ENCODE measurements at regions not wholly inside any gene's neighbourhood (a gene's known extent, or its start where the extent isn't known, plus 50 kb on each side); places are given as distances from the start of the nearest gene placed in this dataset.
"Not testable (repeated sequence)": the region's sequence is repeated elsewhere in the genome, so short reads cannot be mapped to it uniquely, and the experiment has no call there.

GRCh38 chr3:10707400-10708215, 108.4 kb upstream of the SLC6A11 start:
- DNase-seq: no peak

DNA sequence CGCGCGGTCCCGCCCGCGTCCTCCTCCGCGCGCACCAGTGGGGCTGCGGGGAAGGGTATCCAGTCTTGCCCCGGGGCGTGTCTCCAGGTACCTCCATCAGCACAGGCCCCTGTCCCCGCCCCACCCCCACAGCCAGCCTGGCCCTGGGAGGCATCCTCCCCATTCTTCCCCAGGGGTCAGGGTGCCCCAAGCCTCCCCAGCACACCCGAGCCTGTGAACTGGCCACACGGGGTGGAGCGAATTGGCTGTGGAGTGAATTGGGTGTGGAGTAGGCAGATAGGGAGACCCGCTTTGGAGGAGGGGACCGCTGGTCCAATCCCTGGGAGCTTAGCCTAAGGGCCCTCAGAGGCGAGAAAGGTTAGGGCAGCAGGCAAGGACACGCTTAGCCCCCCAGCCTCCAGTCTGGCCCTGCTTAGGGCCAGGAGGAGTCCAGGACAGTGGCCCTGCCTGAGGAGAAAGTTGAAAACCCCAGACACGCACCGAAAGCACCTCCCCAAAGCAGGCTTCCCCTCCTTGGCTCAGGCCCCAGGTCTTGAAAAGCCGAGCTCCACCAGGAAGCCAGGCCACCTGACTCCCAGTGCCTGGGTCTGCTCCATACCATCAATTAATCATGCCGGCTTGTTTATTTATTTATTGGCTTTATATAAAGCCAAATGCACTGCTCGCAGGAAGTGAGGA, 107.7 kb upstream of the SLC6A11 start:
- no peak for DNase-seq

- no peak for DNase-seq
Measured at GRCh38 chr3:10709110-10709781, 106.8 kb upstream of the SLC6A11 start.

DNA sequence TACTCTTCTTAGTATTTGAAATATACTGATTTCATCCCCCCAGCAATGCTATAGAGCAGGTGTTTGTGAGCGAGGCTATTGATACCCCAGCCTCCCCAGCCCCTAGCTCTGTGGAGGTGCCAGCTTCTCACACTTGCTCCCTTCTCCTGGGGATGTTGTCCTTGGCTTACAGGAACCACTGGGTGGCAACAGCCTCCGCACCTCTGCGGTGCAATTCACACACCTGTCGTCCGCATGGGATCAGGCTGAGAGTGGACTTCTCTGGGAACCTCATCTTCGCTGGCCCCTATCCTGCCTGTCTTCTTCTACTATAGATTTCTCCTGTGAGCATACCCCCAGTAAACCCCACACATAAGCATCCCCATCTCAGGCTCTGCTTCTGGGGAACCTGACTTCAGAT, 103.9 kb upstream of the SLC6A11 start:
- no peak for DNase-seq

- no peak for DNase-seq
Measured at GRCh38 chr3:10713656-10714055, 102.4 kb upstream of the SLC6A11 start.

DNA sequence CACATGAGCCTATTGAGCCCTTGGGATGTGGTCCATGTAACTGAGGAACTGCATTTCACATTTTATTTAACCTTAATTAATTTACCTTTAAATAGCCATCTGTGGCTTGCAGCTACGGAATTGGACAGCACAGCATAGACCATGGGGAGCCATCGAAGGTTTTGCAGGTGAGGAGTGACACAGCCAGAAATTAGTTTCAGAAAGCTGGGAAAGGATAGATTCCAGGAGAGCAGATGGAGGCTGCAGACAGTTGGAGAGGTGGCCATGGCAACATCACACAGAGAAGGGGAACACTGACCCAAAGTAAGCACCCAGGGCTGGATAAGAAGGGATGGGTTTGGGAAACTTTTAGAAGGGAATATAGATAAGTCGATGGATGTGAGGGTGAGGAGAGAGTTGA, 100.1 kb upstream of the SLC6A11 start:
- DNase-seq: no peak

DNA sequence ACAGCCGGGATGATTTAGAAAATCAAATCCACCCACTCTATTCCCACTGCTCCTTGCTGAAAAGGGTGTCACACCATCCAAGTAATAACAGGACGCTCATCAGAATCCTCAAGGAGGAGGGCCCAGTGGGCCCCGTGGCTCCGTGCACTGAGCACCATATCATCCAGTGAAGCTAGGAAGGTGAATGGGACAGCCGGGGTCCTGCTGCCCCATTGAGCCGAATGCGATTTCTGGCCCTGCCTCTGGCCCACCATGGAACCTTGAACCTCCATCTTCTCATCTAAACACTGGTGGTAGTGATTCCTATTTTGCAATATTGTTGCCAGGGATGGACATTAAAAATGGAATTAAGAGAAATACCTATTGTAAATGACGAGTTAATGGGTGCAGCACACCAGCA, 99.1 kb upstream of the SLC6A11 start:
- DNase-seq: no peak

DNA sequence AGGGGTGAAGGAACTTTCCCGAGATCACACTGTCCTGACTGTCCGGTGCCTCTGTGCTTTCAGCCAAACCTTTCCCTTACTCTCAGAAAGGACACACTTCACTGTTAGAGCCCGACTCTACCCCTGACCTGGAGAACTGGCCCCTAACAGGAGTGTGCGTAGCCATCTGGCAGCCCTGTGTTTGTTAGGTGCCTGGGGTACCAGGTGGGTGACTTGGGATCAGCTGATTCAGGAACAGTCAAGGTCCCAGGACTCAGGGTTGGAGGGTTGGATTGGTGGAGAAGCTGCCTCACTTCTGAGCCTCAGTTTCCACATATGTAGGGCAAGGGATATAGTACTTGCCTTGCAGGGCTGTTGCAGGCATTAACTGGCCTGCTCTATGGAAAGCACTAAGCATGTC, 98.3 kb upstream of the SLC6A11 start:
- no peak for DNase-seq

DNA sequence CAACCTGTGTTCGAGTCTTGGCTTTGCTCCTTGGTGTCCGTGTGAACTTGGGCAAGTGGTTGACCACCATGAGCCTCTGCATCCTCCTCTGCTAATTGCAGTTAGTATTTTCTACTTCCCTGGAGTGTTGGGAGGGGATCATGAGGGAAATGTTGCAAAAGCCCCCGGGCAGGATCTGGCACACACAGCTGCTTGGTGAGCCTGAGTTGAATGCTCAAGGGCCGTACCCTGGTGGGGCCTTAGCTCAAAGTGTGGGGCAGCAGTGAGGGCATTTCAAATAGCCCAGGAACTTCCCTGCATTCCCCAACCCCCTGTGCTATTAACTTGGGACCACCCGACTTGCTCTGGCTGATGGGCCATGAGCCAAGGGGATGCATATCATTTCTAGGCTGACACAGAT, 94.9 kb upstream of the SLC6A11 start:
- no peak for DNase-seq

GRCh38 chr3:10722911-10723310, 93.1 kb upstream of the SLC6A11 start:
- DNase-seq: no peak

GRCh38 chr3:10723991-10724390, 92.0 kb upstream of the SLC6A11 start:
- DNase-seq: no peak

DNA sequence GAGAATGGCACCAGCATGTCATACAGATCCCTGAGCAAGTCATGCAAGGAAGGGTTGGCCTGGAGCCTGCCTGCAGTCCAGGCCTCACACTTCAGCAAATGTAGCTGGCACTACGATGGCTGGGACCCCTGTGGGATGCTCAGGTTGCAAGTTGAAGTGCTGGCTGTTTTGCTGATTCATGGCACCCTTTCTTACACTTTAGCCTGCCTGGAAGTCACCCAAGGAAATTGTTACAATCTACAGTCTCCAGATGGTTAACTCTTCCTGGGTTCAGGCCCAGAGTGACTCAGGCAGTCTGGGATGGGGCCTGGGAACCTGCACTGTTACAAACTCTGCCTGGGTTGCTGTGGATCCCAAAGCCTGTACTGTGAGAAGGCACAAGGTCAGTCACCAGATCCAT, 91.0 kb upstream of the SLC6A11 start:
- DNase-seq: no peak

- DNase-seq: no peak
Measured at GRCh38 chr3:10725846-10726245, 90.2 kb upstream of the SLC6A11 start.

GRCh38 chr3:10726787-10727186, 89.2 kb upstream of the SLC6A11 start:
- DNase-seq: no peak

- DNase-seq: no peak
Measured at GRCh38 chr3:10729439-10729838, 86.6 kb upstream of the SLC6A11 start.

DNA sequence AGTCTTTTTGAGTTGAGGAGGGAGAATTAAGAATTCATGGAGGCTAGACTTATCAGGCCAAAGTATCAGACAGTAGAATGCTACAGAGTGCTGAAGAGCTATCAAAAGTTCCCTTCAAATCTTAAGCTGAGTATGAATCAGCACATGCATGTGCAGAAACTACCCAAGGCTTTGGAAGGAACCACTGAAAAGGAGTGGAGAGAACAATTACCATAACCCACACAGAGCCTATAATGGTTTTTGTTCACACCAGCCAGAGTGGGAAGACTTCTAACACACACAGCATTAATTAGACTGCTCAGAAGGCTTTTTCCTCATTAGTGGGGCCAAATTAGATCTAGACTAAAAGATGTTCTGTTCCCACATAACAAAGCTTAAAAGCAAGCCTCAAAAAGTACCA, 83.7 kb upstream of the SLC6A11 start:
- no peak for DNase-seq

- no peak for DNase-seq
Measured at GRCh38 chr3:10733297-10733696, 82.7 kb upstream of the SLC6A11 start.

- not testable (repeated sequence) for DNase-seq
Measured at GRCh38 chr3:10736444-10736843, 79.6 kb upstream of the SLC6A11 start.

GRCh38 chr3:10737785-10738184, 78.2 kb upstream of the SLC6A11 start:
- no peak for DNase-seq

DNA sequence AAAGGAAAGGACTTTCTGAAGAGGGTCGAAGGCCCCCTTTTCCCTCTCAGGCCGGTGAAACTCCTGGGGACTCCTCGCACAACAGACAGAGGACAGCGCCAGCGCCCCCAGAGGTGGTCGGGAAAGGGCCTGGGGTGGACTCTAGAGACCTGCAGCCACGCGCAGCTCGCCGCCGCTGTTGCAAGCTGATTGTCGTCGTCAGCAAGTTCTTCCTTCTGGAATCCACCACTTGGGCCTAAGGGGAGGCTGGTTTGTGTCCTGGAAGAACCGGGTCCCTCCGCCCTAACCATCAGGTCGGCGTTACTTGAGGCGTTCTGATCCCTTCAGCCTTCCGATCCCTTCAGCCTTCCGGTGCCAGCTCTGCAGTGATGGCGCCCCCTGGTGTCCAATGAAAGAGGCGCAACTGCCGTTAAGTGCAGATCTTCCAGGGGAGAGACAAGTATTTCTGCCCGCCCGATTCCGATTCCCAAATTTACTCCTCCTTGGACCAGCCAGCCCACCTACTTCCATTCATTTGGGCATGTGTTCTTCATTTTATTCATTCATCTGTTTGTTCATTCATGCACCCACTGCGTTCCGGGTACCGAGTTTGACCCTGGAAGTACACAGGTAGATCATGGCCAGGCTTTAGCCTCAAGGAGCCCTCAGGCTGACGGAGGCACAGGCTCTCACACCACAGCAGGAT, 77.2 kb upstream of the SLC6A11 start:
- DNase-seq: no peak

- no peak for DNase-seq
Measured at GRCh38 chr3:10740954-10741353, 75.1 kb upstream of the SLC6A11 start.

GRCh38 chr3:10741891-10742671, 73.9 kb upstream of the SLC6A11 start:
- no peak for DNase-seq

Measured in NCI-H187 treated with DMSO at 0.1 percent for 48 hours (cell line).